Breast epithelium (tissue), 3 donors: ENCODE measurements at regions not wholly inside any gene's neighbourhood (a gene's known extent, or its start where the extent isn't known, plus 50 kb on each side); places are given as distances from the start of the nearest gene placed in this dataset.

Experiments used
- CTCF ChIP-seq, 3 donors: fragments of 450-650 bp; IDR thresholded peaks; one replicate each; pipeline ENCODE4 v1.5.1; 2016 to 2017; ENCODE audit warnings: antibody characterized with exemption in 3 of 3, mild to moderate bottlenecking in 3 of 3, moderate library complexity in 3 of 3
- POLR2A ChIP-seq: fragments of 450-650 bp; IDR thresholded peaks from one replicate; pipeline ENCODE4 v1.6.1; 2016; ENCODE audit warnings: antibody characterized with exemption, mild to moderate bottlenecking, moderate library complexity
- POLR2AphosphoS5 ChIP-seq, 3 donors: sonication (generic); formaldehyde crosslinking; IDR thresholded peaks; one replicate each; pipeline ENCODE4 v1.6.1; 2017; ENCODE audit warnings: antibody characterized with exemption in 3 of 3

- TF ChIP-seq CTCF (IDR thresholded peaks at IDR 0.05) (no peak), POLR2A (no peak), POLR2AphosphoS5 (IDR thresholded peaks at IDR 0.05) (no peak)
These were observed 244.9 kb downstream of the THBS2 start for GRCh38 chr6:169008641-169009257.
